HCT116 (cell line): ENCODE measurements at regions not wholly inside any gene's neighbourhood (a gene's known extent, or its start where the extent isn't known, plus 50 kb on each side); places are given as distances from the start of the nearest gene placed in this dataset.

ENCODE experiments used
- ATAC-seq: fragments of 200-7000 bp; cut with Tn5 transposase; 2 replicates; pipeline ENCODE4 v1.9.1; 2020; ENCODE audit warnings: mild to moderate bottlenecking, moderate library complexity
- BruUV-seq: library from RNA; stranded (reverse); fragments of 400-500 nt; replicated peaks from 2 replicates; lab custom pipeline; 2021; lab: Mats Ljungman, UMichigan
- CTCF ChIA-PET: fragments of 300-600 bp; sonication (Branson Sonifier 250); formaldehyde crosslinking; loops from one replicate; lab custom pipeline; 2021; ENCODE audit warnings: antibody characterized with exemption; lab: Charles Lee
- POLR2A ChIA-PET: fragments of 300-600, 350-600 bp; sonication (Branson Sonifier 250); formaldehyde crosslinking; loops from one replicate; lab custom pipeline; 2021; ENCODE audit warnings: antibody characterized with exemption; lab: Charles Lee
- RAD21 ChIA-PET, 2 experiments: fragments of 300-600 bp; sonication (Branson Sonifier 250); formaldehyde crosslinking; loops; one replicate each; lab custom pipeline; 2023; ENCODE audit warnings: low total read pairs in 2 of 2; ENCODE audit not compliant: uncharacterized antibody in 2 of 2, unreplicated experiment in 2 of 2, low non-redundant PET in 1 of 2; lab: Charles Lee
- DNase-seq: peaks from one replicate; pipeline ENCODE4 v3.0.0-alpha.2; 2010; ENCODE audit warnings: low read depth, low spot score
- H2AFZ ChIP-seq: fragments of 200-600 bp; shearing (Covaris generic), sonication (generic); 2 replicates; pipeline ENCODE4 v1.6.1; 2017; ENCODE audit warnings: low read depth, mixed run types, mixed read lengths, antibody characterized with exemption, low read length; ENCODE audit not compliant: poor library complexity, severe bottlenecking
- H3K27ac ChIP-seq: 2 replicates; pipeline ENCODE4 v1.5.1; 2012; ENCODE audit warnings: low read depth, low read length
- H3K27me3 ChIP-seq: fragments of 200-600 bp; sonication (generic); 2 replicates; pipeline ENCODE4 v1.6.1; 2016; ENCODE audit warnings: mixed run types, low read length, mixed read lengths; ENCODE audit not compliant: insufficient read depth
- H3K36me3 ChIP-seq, 2 experiments: fragments of 200-500 bp in 1 of 2; fragments of 200-600 bp in 1 of 2; sonication (Bioruptor generic) in 1 of 2; sonication (generic) in 1 of 2; 2 replicates each; pipeline versions ENCODE4 v1.5.1 to v1.6.1; 2014 to 2016; ENCODE audit warnings: low read length in 2 of 2, inconsistent platforms in 1 of 2, mixed read lengths in 1 of 2, mixed run types in 1 of 2; ENCODE audit not compliant: insufficient read depth in 2 of 2, control insufficient read depth in 1 of 2
- H3K4me1 ChIP-seq, 2 experiments: fragments of 200-600 bp in 1 of 2; sonication (generic) in 1 of 2; 2 replicates each; pipeline versions ENCODE4 v1.5.1 to v1.6.1; 2012 to 2017; ENCODE audit warnings: low read length in 2 of 2, inconsistent platforms in 1 of 2, mild to moderate bottlenecking in 1 of 2, mixed read lengths in 1 of 2, mixed run types in 1 of 2, moderate library complexity in 1 of 2; ENCODE audit not compliant: insufficient read depth in 2 of 2, control insufficient read depth in 1 of 2
- H3K4me2 ChIP-seq: fragments of 200-600 bp; sonication (generic); 2 replicates; pipeline ENCODE4 v1.6.1; 2017; ENCODE audit warnings: mixed run types, low read length, mixed read lengths
- H3K4me3 ChIP-seq, 2 experiments: fragments of 200-600 bp in 1 of 2; sonication (generic) in 1 of 2; replicated peaks in 1 of 2; 2 replicates each; pipeline ENCODE4 v1.5.1; 2011 to 2016; ENCODE audit warnings: low read length in 2 of 2, control low read depth in 1 of 2, low read depth in 1 of 2, mild to moderate bottlenecking in 1 of 2, mixed read lengths in 1 of 2, mixed run types in 1 of 2
- H3K79me2 ChIP-seq: fragments of 200-600 bp; sonication (generic); 2 replicates; pipeline ENCODE4 v1.6.1; 2017; ENCODE audit warnings: mild to moderate bottlenecking, mixed run types, low read length, moderate library complexity, mixed read lengths; ENCODE audit not compliant: insufficient read depth
- H3K9ac ChIP-seq: fragments of 200-600 bp; sonication (generic); 2 replicates; pipeline ENCODE4 v1.6.1; 2016; ENCODE audit warnings: low read length, mixed read lengths
- H3K9me2 ChIP-seq: fragments of 200-600 bp; sonication (generic), shearing (Covaris generic); 2 replicates; pipeline ENCODE4 v1.6.1; 2017; ENCODE audit warnings: mixed run types, mild to moderate bottlenecking, moderate library complexity; ENCODE audit not compliant: insufficient read depth
- H3K9me3 ChIP-seq, 2 experiments: fragments of 200-500 bp in 1 of 2; fragments of 200-600 bp in 1 of 2; sonication (Bioruptor generic) in 1 of 2; sonication (generic) in 1 of 2; 2 replicates each; pipeline ENCODE4 v1.6.1; 2014 to 2017; ENCODE audit warnings: low read length in 2 of 2, mixed read lengths in 2 of 2, inconsistent platforms in 1 of 2, low read depth in 1 of 2, mild to moderate bottlenecking in 1 of 2, mixed run types in 1 of 2, moderate library complexity in 1 of 2; ENCODE audit not compliant: control insufficient read depth in 1 of 2, insufficient read depth in 1 of 2
- H4K20me1 ChIP-seq: fragments of 200-600 bp; sonication (generic), shearing (Covaris generic); 2 replicates; pipeline ENCODE4 v1.6.1; 2017; ENCODE audit warnings: mixed run types, mild to moderate bottlenecking, moderate library complexity; ENCODE audit not compliant: insufficient read depth
- POLR2A ChIP-seq: IDR thresholded peaks from 2 replicates; pipeline ENCODE4 v1.7.0; 2011; ENCODE audit warnings: borderline replicate concordance; ENCODE audit not compliant: insufficient read depth, insufficient read length; ENCODE audit errors: extremely low read depth
- POLR2AphosphoS5 ChIP-seq: IDR thresholded peaks from 2 replicates; pipeline ENCODE4 v1.6.1; 2011; ENCODE audit warnings: mild to moderate bottlenecking, low read depth, low read length, moderate library complexity
- REST ChIP-seq: IDR thresholded peaks from 2 replicates; pipeline ENCODE4 v1.6.1; 2012; ENCODE audit warnings: low read depth
- YY1 ChIP-seq: IDR thresholded peaks from 2 replicates; pipeline ENCODE4 v1.6.1; 2011; ENCODE audit warnings: low read length, low read depth, moderate library complexity, mild to moderate bottlenecking; ENCODE audit not compliant: insufficient replicate concordance; ENCODE audit errors: extremely low read depth
- intact Hi-C: fragments of 100-400 bp; cut with micrococcal nuclease; formaldehyde crosslinking; loops from 2 replicates; pipeline ENCODE4 v1.10.0; 2022

GRCh38 chr15:96122077-96123027, 208.1 kb upstream of the NR2F2 start (continued):
- TF ChIP-seq REST = no peak

- Histone ChIP-seq H4K20me1 (no peaks in the 10 kb centered on the region), H3K4me1 (peaks cover 18 to 65% of the 10 kb centered on the region in 2 experiments), H3K4me2 (peak overlapping the region; percentile 42)
- intact Hi-C loops = no loop called here
- TF ChIP-seq YY1 (no peak), POLR2A (no peak), POLR2AphosphoS5 (no peak)
- TF ChIP-seq, all 23 proteins: peak for 0
- BruUV-seq = no TSS peak
- ChIA-PET RAD21 (no interaction called here), CTCF (no interaction called here), POLR2A (no interaction called here)
- H3K4me3 ChIP-seq = no peak overlapping the region
- no peak for DNase-seq
- H3K9me3 ChIP-seq = no peaks in the 10 kb centered on the region
- H2AFZ ChIP-seq = no peak overlapping the region
- H3K9me2 ChIP-seq = no peaks in the 10 kb centered on the region
- H3K27ac ChIP-seq = no peak overlapping the region
- no peaks in the 10 kb centered on the region for H3K27me3 ChIP-seq
- no peak overlapping the region for H3K9ac ChIP-seq
- H3K79me2 ChIP-seq = no peaks in the 10 kb centered on the region
- ATAC-seq = no peak
- H3K36me3 ChIP-seq = no peaks in the 10 kb centered on the region
Observed at GRCh38 chr15:96123028-96123400, 207.5 kb upstream of the NR2F2 start.
